ENCODE measurements at regions not wholly inside any gene's neighbourhood (a gene's known extent, or its start where the extent isn't known, plus 50 kb on each side); places are given as distances from the start of the nearest gene placed in this dataset.

DNA sequence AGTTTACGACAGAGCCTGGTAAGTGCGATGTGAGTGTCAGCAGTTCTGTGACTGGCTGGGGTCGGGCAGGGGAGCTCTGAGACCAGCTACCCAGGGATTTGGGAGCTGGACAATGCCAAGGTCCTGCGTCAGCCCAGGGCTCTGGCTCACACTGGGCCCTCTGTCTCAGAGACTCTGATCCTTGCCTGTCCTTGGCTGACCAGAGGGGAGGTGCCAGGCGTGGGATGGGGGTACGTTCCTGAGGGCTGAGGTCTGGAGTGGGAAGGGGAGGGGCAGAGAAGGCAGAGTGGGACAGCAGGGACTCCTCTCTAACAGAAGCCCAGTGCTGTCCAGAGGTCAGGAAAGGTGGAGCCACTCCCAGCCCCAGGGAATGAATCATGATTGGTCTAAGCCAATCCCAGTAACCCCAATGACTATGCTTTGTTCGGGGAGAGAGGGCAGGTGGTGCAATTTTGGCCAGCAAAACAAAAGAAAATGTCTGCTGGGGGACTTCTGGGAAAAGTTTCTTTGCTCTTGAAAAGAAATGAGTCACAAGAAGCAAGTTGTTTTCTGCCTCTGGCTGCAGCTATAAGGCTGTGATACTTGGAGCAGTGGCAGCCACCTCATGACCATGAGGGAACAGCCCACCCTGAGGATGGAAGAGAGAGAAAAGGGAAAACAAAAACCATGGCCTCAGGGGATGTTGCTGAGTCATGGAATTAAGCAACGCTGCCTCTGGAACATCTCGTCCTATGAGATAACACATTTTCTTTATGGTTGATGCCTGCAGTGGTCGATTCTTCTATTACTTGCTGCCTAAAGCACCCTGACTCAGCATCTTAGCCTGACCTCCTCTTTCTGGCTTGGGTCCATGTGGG, 108.3 kb downstream of the CHST1 start:
- Histone ChIP-seq H3K27me3 (peaks cover 0 to 10% (median 0%) of the 10 kb centered on the region in 7 donors), H3K4me3 (no peak overlapping the region), H3K4me1 (peaks cover 0 to 20% (median 13%) of the 10 kb centered on the region in 9 donors), H3K27ac (no peak overlapping the region), H3K9me3 (peaks cover 0 to 11% (median 0%) of the 10 kb centered on the region in 11 donors), H3K36me3 (no peaks in the 10 kb centered on the region)
- TF ChIP-seq, protein P1, sequence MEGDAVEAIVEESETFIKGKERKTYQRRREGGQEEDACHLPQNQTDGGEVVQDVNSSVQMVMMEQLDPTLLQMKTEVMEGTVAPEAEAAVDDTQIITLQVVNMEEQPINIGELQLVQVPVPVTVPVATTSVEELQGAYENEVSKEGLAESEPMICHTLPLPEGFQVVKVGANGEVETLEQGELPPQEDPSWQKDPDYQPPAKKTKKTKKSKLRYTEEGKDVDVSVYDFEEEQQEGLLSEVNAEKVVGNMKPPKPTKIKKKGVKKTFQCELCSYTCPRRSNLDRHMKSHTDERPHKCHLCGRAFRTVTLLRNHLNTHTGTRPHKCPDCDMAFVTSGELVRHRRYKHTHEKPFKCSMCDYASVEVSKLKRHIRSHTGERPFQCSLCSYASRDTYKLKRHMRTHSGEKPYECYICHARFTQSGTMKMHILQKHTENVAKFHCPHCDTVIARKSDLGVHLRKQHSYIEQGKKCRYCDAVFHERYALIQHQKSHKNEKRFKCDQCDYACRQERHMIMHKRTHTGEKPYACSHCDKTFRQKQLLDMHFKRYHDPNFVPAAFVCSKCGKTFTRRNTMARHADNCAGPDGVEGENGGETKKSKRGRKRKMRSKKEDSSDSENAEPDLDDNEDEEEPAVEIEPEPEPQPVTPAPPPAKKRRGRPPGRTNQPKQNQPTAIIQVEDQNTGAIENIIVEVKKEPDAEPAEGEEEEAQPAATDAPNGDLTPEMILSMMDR (IDR thresholded peaks at IDR 0.05), result no peak
- DNase-seq, result peak in 1 of 2 donors; percentile 19
- intact Hi-C loops (cut with DNase I), result no loop called here
- ATAC-seq, result peak in 1 of 8 donors; percentile 66
- WGBS, 2 donors, result 67 to 77% methylated on average over 10 of the region's 10 CpGs

DNA sequence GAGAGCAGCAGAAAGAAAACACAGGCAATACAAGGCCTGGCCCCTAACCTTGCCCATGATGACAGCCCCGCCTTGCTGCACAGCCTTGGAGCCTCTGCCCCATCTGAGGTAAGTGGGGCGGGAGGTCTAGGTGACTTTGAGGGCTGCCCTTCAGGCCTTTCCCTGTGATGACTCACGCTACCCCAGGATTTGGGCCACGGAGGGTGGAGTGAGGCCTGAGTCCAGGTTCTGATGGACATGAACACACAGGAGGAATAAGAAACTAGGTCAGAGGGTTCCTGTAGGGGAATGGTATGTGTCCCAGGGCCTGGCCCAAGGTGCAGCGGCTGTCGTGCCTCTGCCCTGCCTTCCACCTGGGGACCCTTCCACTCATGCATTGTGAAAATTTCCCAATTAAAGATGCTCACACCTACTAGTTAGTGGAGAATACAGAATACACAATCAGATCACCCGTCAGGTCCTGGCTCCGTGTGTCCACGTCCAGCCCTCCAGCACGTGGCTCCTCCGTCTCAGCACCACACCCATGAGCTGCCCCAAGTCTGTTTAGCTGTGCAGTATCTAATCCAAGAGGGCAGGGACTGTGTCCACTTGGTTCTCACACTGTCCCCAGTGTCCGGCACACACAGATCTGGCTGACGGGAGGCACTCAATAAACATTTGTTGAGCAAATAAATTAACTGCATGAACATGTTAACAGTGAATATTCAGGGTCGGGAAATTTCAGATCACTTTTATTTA, 111.0 kb downstream of the CHST1 start:
- TF ChIP-seq, protein P1 (IDR thresholded peaks at IDR 0.05), result no peak
- Histone ChIP-seq H3K27ac (no peak overlapping the region), H3K4me1 (peaks cover 0 to 7% (median 0%) of the 10 kb centered on the region in 9 donors), H3K9me3 (peaks cover 0 to 11% (median 0%) of the 10 kb centered on the region in 11 donors), H3K36me3 (no peaks in the 10 kb centered on the region), H3K27me3 (no peaks in the 10 kb centered on the region), H3K4me3 (no peak overlapping the region)
- DNase-seq (peak in 1 of 2 donors; percentile 30), ATAC-seq (peak in 5 of 8 donors; percentile 46 to 68 (median 53))
- intact Hi-C loops (cut with DNase I), result no loop called here
- WGBS, 2 donors, result 67 to 71% methylated on average over 14 of the region's 14 CpGs

DNA sequence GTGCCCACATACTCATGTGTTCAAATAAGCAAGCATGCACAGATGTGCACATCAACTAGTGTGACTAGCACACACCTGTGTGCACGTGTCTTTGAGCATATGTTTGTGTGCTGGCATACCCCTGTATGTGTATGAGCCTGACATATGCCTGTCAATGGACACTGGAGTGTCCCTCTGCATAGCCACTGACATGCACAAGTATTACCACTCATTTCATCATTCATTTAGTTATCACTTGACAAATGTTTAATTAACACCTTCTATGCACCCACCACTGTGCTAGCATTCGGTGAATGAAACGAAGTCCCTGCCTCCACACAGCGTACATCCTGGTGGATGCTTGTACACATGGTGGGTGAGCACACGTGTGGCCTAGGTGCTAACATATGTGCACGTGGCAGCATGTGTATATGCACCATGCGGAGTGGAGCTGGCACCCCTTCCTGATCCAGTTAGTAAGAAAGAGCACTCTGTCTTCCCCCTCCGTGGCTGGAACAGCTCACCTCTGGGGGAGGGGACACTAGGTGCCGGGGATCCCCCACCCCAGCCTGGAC, 112.0 kb downstream of the CHST1 start:
- H3K27ac ChIP-seq, result no peak overlapping the region
- DNase-seq, result no peak
- TF ChIP-seq, protein P1 (IDR thresholded peaks at IDR 0.05), result no peak
- no peak overlapping the region for H3K4me3 ChIP-seq
- ATAC-seq, result no peak
- H3K9me3 ChIP-seq, result peaks cover 0 to 11% (median 0%) of the 10 kb centered on the region in 11 donors
- WGBS, 2 donors, result 91 to 94% methylated on average over 9 of the region's 9 CpGs
- no peaks in the 10 kb centered on the region for H3K36me3 ChIP-seq
- peaks cover 0 to 7% (median 0%) of the 10 kb centered on the region in 9 donors for H3K4me1 ChIP-seq
- H3K27me3 ChIP-seq, result no peaks in the 10 kb centered on the region
- intact Hi-C loops (cut with DNase I), result no loop called here

DNA sequence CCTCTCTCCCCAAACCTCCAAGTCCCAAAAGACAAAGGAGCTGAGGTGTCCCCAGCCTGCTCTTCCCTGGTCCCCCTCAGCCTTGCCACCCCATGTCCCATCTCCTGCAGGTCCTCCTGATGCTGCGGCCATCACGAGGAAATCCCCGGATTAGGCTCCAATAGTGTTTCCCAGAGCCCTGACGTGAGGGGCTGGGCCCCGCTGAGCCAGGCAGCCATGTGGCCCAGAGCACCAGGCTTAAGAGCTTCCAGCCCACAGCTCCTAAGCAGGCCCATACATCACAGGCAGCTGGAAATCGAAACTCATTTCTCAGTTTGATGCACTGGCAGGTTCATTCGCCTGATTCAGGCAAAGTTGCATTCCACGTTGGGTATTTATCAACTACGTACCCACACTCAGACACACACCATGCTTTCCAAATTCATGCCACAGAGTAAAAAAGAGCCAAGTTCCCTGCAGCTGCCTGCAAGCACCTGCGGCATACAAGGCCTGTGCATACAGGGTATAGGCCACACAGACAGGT, 114.2 kb downstream of the CHST1 start:
- no peaks in the 10 kb centered on the region for H3K36me3 ChIP-seq
- WGBS, 2 donors, result 88 to 91% methylated on average over 10 of the region's 10 CpGs
- no peak overlapping the region for H3K27ac ChIP-seq
- no peaks in the 10 kb centered on the region for H3K27me3 ChIP-seq
- peaks cover 0 to 7% (median 0%) of the 10 kb centered on the region in 9 donors for H3K4me1 ChIP-seq
- no peak for DNase-seq
- ATAC-seq, result no peak
- intact Hi-C loops (cut with DNase I), result no loop called here
- TF ChIP-seq, protein P1 (IDR thresholded peaks at IDR 0.05), result no peak
- no peaks in the 10 kb centered on the region for H3K9me3 ChIP-seq
- no peak overlapping the region for H3K4me3 ChIP-seq
